HG03442 (cell line): ENCODE measurements at regions not wholly inside any gene's neighbourhood (a gene's known extent, or its start where the extent isn't known, plus 50 kb on each side); places are given as distances from the start of the nearest gene placed in this dataset.
A peak's percentile ranks its signal among the peaks of the same experiment; 100 is the strongest.

Source experiments
- ATAC-seq: cut with Tn5 transposase; IDR thresholded peaks from one replicate; pipeline ENCODE4 v1.9.1; 2021; ENCODE audit warnings: mild to moderate bottlenecking, moderate library complexity; ENCODE audit not compliant: unreplicated experiment

GRCh38 chr3:117486719-117487716, 777.4 kb downstream of the TUSC7 start:
- ATAC-seq, result peak; percentile 82

DNA sequence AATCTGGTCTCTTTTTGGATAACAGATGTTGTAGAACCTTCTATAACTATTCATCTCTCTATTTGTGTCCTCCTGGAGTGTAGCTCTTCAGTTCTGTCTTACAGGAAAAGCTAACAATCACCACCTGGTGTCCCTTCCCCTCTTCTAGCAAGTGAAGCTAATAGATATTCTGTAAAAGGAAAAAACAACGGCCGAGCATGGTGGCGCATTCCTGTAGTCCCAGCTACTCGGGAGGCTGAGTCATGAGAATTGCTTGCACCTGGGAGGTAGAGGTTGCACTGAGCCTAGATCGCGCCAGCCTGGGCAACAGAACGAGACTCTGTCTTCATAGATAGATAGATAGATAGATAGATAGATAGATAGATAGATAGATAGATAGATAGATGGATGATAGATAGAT, 779.4 kb downstream of the TUSC7 start:
- no peak for ATAC-seq

- no peak for ATAC-seq
Measured at GRCh38 chr3:117489663-117490079, 780.1 kb downstream of the TUSC7 start.

GRCh38 chr3:117490716-117491115, 781.1 kb downstream of the TUSC7 start:
- ATAC-seq, result no peak

DNA sequence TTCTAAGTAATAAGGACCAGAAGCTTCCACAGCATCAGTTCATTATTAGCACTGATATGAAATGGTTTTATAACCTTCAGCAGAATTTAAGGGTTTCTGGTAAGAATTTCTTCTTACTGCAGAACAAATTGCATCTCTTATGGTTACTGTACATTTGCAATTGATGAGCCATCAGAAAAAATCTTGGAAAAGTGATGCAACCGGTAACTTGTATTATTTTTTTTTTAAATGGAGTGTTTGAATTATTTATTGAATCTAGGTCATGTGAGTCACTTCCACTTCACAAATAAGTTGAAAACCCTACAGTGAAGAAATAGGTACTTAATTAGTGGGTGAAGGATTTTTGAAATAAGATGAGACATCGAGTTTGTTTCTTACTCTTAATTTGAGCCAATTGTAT, 786.0 kb downstream of the TUSC7 start:
- no peak for ATAC-seq

DNA sequence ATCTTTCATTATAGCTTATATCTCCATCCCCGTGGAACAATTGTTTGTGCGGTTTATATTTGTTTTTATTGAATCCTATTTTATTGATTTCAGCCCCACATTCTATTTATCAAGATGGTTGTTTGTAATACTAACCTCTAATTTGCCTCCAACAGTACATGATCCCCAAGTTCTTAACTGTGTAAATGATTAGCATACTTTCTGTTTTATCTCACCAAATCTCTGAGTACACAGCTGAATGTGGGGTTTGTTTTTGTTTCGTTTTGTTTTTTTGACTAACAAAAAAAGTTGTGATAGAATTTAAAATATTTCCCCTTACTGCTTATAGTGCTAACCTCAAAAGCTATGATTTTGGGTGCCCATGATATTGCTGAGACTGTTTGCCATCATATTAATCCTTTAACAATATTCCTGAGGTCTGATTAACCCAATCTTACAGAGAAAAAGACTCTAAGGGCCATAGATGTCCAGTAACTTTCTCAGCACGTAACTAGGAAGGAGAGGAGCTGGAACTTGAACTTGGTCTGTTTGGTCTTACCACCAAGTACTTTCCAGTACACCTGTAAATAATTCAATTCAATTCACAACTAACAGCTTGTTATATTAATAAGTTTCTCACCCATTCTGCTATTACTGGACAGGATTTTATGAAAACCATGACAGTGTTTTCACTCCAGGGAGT, 789.8 kb downstream of the TUSC7 start:
- no peak for ATAC-seq

DNA sequence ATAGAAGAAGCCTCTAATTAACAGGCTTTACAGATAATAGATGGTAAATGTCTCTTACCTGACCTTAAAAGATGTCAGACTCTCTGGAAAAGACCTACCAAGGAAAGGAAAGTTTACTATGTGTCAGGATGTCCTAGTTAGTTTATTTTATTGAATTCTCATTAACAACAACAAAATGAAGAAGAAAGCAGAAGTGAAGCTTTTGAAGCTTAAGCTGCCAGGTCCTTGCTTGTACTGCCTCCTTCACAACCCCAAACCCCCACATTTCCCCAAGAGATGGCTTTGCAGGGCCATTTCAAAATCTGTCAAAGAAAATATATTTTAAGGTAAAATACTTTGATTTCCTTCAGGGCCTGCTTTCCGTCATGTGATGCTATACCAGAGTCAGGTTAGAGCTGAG, 798.4 kb downstream of the TUSC7 start:
- no peak for ATAC-seq

DNA sequence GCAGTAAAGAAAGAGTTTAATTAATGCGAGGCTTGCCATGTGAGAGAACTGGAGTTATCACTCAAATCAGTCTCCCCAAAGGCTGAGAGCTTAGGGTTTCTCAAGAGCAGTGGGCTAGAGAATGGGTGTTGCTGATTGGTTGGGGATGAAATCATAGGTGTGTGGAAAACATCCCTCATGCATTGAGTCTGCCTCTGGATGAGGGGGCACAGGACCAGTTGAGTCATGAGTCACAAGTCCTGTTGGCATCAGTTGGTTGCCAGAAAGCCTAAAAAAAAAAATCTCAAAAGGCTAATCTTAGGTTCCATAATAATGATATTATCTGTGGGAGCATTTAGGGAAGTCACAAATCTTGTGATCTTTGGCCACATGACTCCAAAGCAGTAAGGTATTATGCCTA, 800.3 kb downstream of the TUSC7 start:
- no peak for ATAC-seq

DNA sequence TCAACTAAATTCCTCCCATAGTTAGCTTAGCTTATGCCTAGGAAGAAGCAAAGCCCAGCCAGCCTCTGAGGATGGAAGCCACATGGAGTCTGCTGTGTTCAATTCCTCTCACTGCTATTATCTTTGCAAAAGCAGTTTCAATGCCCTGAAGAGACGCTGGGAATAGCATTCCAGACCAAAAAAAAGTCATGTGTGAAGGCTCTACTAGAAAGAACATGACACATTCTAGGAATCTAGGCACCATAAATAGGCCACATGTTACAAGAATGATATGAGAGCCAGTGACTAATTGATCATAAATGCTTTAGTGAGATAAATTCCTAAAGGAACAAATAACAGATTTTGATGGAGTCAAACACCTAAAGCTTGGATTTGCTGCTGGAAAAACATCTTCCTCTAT, 800.8 kb downstream of the TUSC7 start:
- ATAC-seq, result no peak

DNA sequence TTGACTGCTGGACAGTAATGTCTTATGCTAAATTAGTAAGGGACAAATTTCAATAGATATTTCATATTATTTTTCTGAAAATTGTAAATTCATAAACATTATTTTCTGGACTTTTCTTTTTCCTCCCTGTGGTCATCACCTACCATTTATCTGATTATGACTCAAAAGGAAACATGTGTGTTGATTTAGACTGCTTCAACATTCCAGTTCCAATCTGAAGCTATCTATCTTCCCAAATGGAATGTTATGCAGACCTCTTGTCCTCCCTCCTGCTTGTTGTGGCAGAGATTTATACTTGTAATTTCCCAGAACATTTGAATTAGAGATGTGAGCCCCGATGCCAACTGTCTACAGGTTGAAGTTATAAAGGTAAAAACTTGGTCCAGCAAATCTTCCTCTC, 803.4 kb downstream of the TUSC7 start:
- no peak for ATAC-seq

GRCh38 chr3:117515309-117515708, 805.7 kb downstream of the TUSC7 start:
- no peak for ATAC-seq

GRCh38 chr3:117518364-117518763, 808.8 kb downstream of the TUSC7 start:
- ATAC-seq, result no peak

DNA sequence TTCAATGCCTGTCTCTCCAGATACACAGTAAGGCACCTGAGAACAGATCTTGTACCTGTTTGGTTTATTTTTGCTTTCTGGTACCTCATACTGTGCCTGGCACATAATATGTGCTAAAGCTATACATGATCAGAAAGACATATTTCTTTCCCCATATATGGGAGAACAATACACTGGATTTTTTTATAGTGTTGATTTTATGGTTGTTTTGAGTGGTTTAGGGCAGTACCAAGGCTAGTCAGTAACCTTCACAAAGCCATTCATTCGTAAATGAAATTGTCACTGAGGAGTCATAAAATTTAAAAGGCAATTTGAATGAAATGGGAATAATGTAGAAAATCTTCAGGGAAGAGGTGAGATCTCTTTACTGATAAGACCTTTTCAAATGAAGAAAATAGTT, 810.2 kb downstream of the TUSC7 start:
- ATAC-seq, result no peak

DNA sequence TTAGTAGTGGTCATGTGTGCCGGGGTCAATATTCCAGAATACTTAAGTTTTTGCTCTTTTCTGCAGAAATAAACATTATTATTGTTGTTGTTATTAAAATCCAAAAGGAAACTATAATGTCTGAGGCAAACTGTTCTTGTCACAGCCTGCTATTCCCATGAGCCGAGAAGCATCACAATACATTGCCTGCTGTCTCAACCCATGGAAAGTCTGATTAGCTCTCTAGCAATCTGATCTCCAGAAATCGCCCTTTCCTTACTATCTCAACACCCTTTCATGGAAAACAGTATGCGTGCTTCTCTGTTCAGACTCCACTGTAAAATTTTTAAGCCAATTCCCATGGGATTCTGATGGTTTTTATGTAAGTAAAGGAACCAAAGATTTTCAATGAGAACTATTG, 811.0 kb downstream of the TUSC7 start:
- ATAC-seq, result no peak

GRCh38 chr3:117523418-117523817, 813.8 kb downstream of the TUSC7 start:
- no peak for ATAC-seq

DNA sequence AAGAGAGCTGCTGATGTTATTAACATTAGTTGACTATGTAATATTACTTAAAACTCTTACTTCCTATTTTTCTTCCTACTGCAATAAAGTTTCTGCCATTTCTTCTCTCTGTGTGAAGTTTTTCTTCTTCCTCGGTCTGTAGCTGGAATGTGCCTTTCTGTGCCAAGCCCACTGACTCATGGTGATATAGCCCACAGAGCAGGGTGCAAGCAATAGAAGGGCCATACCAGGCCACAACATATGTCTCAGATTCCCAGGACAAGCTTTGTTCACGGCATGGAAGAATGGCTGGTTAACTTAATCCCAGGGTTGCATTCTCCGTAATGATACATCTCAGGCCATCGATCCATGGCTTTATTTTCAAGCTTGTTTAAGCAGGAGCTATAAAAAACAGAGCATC, 815.3 kb downstream of the TUSC7 start:
- no peak for ATAC-seq

- peak; percentile 67 for ATAC-seq
Measured at GRCh38 chr3:117526470-117527079, 817.0 kb downstream of the TUSC7 start.

GRCh38 chr3:117527346-117527745, 817.8 kb downstream of the TUSC7 start:
- ATAC-seq, result no peak

GRCh38 chr3:117528688-117529087, 819.1 kb downstream of the TUSC7 start:
- ATAC-seq, result no peak

GRCh38 chr3:117531078-117531767, 821.6 kb downstream of the TUSC7 start:
- ATAC-seq, result no peak

GRCh38 chr3:117532268-117532667, 822.7 kb downstream of the TUSC7 start:
- ATAC-seq, result no peak
